GM12872 (cell line): ENCODE measurements at regions not wholly inside any gene's neighbourhood (a gene's known extent, or its start where the extent isn't known, plus 50 kb on each side); places are given as distances from the start of the nearest gene placed in this dataset.

Experiments
- TF ChIP-seq, protein P1 (sequence below): IDR thresholded peaks from 3 replicates; pipeline ENCODE4 v1.5.1; 2011; ENCODE audit warnings: low read depth, mild to moderate bottlenecking, low read length, moderate library complexity; ENCODE audit not compliant: insufficient read depth

DNA sequence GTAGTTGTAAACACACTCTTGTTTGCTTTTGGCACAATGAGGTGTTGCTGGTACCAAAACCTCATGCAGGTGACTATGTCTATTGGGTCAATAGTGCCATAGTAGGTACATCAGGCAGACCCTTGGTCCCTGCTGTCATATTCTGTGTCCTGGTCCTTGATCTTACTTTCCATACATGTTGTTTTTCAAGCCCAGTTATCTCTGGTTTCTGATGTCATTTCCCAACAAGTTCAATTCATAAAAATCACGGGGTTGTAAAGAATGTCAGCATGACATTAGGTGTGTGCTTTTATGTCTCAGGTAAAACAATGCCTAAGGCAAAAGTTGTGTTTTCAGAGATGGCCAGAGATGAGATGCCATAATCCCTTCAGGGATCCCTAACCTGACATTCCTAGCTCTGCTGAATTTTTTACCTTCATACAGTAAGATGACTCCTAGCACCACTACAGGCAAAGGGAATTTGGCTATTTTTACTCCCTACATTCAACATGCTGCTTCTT is 390.3 kb upstream of the PKN2 start:
- TF ChIP-seq, protein P1, sequence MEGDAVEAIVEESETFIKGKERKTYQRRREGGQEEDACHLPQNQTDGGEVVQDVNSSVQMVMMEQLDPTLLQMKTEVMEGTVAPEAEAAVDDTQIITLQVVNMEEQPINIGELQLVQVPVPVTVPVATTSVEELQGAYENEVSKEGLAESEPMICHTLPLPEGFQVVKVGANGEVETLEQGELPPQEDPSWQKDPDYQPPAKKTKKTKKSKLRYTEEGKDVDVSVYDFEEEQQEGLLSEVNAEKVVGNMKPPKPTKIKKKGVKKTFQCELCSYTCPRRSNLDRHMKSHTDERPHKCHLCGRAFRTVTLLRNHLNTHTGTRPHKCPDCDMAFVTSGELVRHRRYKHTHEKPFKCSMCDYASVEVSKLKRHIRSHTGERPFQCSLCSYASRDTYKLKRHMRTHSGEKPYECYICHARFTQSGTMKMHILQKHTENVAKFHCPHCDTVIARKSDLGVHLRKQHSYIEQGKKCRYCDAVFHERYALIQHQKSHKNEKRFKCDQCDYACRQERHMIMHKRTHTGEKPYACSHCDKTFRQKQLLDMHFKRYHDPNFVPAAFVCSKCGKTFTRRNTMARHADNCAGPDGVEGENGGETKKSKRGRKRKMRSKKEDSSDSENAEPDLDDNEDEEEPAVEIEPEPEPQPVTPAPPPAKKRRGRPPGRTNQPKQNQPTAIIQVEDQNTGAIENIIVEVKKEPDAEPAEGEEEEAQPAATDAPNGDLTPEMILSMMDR = no peak

DNA sequence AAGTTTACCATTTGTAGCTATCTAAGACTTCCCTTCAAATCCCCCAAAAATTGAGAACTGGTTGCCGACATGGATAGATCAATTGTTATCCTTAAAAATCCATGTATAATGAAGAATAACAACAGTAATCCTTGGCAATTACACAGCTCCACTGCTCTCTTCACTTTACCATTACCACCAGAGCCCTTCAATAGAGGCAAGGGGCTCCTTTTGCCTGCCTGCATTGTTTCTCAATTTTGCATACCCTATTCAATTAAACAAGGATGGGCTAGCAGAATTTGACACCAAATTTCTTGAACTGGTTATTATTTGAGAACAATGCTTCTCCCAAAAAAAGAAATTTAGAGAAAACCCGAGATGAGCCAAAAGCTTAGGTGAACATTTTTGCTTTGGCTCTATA is 387.8 kb upstream of the PKN2 start:
- TF ChIP-seq, protein P1 = no peak

DNA sequence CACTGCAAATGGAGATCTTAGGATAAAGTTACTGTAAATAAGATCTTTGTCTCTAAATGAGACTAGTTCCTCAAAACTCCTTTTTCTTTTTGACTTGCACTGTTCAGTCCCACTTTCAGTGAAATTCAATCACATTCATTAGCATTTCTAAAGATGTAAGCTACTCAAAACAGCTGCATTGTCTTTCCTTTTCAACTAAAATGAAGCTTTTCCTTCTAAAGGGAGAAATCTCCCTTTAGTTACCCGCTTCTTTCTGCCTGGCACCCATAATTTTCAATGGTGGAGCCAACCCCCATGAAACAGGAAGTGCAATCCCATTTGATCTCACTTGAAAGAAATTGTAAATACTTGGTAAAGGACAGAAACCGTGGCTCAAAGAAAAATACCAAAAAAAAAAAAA is 387.4 kb upstream of the PKN2 start:
- TF ChIP-seq, protein P1 = no peak

GRCh38 chr1:88298506-88298905 is 385.6 kb upstream of the PKN2 start:
- TF ChIP-seq, protein P1 = no peak

- TF ChIP-seq, protein P1 = no peak
Measured at GRCh38 chr1:88300752-88301263, 383.3 kb upstream of the PKN2 start.

- TF ChIP-seq, protein P1 = 0 out of 3 replicates have a peak, but pooled peaks have one; percentile 12
Measured at GRCh38 chr1:88302843-88303486, 381.1 kb upstream of the PKN2 start.

GRCh38 chr1:88311265-88311664 is 372.8 kb upstream of the PKN2 start:
- TF ChIP-seq, protein P1 = no peak
